NK-92 (cell line): ENCODE measurements at regions not wholly inside any gene's neighbourhood (a gene's known extent, or its start where the extent isn't known, plus 50 kb on each side); places are given as distances from the start of the nearest gene placed in this dataset.

Source experiments
- DNase-seq: peaks from one replicate; lab custom pipeline; 2025; ENCODE audit not compliant: unreplicated experiment; lab: John Stamatoyannopoulos, UW

DNA sequence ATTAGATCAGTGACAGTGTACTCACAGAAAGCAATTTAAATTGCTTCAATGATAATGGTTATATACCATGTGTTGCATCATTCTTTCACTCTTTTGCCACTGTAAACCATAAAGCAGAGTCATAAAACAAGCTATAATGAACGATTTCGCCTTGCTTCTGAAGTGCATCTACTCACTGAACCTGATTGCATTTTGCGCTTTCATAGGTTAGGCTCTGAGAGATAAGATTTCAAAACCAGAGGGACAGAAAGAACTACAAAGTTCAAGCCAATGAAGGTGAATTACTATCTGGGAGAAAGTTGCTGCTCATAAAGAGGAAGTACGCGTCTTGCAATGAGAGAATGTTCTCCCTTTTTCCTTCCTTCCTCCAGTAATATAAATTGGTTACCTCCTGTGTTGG, 412.7 kb downstream of the CETN3 start:
- DNase-seq: no peak

DNA sequence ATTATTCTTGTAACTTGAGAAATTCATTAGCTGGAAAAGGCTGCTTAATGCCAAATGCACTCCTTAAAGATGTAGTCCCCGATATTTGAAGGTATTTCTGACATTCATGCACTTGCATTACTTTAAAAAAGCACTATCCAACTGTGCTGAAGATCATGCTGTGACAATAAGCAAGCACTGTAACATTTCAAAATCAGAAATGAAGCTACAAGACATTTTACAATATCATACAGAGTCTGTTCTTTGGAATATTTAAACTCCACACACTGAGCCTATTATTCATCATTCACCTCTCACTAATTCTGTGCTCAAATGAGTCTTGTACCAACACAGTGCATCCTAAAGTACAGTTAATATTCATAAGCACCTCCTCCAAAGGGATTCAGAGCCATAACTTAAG, 413.2 kb downstream of the CETN3 start:
- DNase-seq: no peak

- no peak for DNase-seq
Measured at GRCh38 chr5:89994266-89994665, 415.3 kb downstream of the CETN3 start.

DNA sequence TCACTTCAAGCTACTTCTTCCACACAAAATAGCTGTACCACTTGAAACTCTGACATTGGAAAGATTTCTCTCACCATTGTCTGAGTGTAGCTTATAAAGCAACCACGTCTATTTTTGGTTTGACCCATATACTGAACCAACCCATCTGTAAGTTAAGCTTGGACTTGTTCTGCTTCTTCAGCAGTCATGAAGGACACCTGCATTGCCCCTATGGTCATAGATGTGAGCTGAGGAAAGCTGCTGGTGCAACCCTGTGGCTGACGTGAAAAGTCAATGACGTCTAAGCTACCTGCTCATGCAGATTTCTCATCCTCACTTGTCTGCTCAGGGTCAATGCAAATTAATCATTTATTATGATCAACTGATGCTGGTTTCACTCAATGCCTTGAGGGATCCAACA, 417.4 kb downstream of the CETN3 start:
- no peak for DNase-seq

GRCh38 chr5:89991592-89991991, 418.0 kb downstream of the CETN3 start:
- no peak for DNase-seq

- no peak for DNase-seq
Measured at GRCh38 chr5:89989776-89990175, 419.8 kb downstream of the CETN3 start.

GRCh38 chr5:89988998-89989655, 420.4 kb downstream of the CETN3 start:
- DNase-seq: no peak

DNA sequence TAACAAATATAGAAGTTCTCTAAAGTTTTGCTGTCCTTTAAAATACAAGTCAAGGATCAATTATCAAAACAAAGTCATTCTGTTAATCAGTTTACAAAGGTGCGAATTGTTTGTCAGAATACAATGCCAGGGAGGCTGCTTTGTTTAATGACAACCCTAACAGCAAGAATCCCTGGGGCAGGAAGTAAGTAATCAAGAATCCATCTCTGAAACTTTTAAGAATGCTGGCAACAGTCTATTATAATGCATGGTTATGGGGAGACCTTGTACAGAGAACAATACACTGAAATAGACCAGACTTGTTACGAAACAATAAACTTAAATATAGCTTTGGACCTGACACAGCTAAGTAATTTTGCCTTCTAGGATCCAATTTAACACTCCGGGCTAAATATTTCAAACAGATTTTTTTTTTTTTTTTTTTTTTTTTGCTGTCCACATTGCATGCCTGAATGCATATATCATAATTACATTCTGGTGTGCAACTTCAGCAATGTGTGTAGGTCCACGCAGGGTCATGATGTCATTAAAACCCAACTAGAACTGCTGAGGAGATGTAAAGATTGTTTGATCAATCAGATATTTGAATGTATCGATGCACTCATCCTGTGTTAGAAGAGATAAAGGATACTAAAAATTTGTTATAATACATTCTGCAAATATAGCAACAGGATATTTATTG, 421.3 kb downstream of the CETN3 start:
- DNase-seq: no peak

GRCh38 chr5:89983216-89983615, 426.3 kb downstream of the CETN3 start:
- no peak for DNase-seq

DNA sequence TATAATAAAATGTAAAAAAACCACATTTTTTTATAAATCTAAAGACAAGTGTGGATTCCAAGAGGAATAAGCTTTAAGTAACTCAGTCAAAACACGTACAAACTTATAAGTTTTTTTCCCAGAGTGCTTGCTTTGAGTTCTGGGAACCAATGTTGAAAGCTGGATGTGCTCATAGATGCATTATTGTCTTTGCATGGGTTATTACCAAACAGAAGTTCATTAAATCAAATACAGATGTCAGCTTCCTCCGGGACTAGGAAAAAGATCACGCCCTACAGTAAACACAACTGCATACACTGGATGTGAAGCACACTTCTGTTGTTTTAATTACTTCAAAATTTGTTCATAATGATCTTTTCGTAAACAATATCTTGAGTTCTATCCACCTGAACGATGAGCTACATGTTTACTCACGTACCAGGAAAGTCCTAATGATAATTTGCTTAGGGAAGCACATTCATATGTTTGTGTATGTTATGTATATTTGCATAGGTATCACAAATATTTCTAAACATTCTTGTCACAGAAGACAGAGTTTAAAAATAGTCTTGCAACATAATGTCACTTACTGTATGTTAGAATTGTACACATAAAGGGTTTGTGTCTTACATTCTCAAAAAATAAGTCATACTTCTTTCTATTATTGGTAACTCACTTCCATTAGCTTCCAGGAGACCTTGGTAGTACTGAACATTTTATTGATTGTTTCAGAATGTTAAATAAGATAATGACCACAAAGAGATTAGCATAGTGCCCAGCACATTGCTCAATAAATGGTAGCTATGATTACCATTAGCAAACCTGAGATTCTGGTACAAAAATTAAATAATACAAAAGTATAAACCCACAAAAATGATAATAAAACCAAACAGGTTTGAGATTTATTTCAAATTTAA, 427.4 kb downstream of the CETN3 start:
- DNase-seq: no peak

- no peak for DNase-seq
Measured at GRCh38 chr5:89981021-89981420, 428.5 kb downstream of the CETN3 start.

GRCh38 chr5:89973516-89973915, 436.0 kb downstream of the CETN3 start:
- DNase-seq: no peak

- DNase-seq: no peak
Measured at GRCh38 chr5:89972901-89973300, 436.7 kb downstream of the CETN3 start.

DNA sequence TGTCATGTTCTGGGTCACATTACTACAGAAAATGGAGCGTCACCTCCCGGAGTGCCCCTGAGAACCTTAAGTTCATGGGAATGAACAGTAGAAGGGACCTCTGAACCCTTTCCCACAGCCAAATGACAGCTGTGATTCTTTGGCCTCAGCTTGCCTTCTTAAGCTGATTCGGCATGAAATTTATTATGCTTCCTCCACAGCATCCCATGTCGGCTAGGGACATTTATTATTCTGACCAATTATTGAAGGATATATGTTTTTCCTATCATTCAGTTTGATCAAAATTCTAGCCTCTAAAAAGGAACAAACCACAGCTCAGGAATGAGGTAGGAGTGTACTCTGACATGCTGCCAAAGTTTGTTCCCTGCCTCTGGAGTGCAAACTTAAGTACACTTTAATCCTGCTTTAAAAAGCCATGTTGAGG, 440.6 kb downstream of the CETN3 start:
- DNase-seq: no peak

- DNase-seq: no peak
Measured at GRCh38 chr5:89967771-89968444, 441.6 kb downstream of the CETN3 start.

- no peak for DNase-seq
Measured at GRCh38 chr5:89956838-89957237, 452.7 kb downstream of the CETN3 start.

DNA sequence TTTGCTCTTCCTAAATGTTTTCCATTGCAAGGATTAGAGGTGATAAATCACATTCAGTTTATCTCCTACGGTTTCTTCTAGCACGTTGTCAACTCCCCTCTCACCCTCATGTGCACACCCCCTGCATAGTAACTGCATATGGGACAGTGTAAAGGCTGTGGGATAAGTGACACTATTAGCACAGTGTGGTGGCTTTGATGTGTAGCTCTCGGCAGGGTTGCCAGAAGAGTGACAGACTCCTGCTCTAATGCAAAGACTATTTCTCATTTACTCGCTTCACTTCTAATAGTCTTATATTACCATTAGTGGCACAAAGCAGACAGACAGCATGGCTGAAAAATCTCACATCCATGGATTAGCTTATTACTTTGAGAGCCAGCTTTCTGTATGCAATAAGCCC, 454.6 kb downstream of the CETN3 start:
- no peak for DNase-seq

GRCh38 chr5:89951876-89952275, 457.7 kb downstream of the CETN3 start:
- DNase-seq: no peak

- DNase-seq: no peak
Measured at GRCh38 chr5:89950234-89950633, 459.3 kb downstream of the CETN3 start.

DNA sequence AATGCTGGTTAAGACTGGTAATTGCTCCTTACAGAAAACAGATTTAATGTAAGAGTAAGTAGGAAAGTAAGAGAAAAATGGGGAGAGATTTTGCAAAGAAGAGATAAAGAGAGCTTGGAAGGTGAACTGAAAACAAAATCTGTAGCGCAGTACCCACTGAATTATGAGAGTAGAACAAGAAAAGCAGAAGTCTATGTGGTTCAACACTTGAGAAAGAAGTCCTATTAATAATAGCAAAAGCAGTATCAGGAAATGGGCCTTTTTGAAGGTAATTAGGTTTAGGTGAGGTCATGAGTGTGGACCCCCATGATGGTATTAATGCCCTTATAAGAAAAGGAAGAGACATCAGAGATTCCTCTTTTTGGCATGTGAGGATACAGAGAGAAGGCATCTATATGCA, 460.6 kb downstream of the CETN3 start:
- DNase-seq: no peak

GRCh38 chr5:89946916-89947315, 462.6 kb downstream of the CETN3 start:
- no peak for DNase-seq
